ENCODE measurements at regions not wholly inside any gene's neighbourhood (a gene's known extent, or its start where the extent isn't known, plus 50 kb on each side); places are given as distances from the start of the nearest gene placed in this dataset.
"Not testable (repeated sequence)": the region's sequence is repeated elsewhere in the genome, so short reads cannot be mapped to it uniquely, and the experiment has no call there.

DNA sequence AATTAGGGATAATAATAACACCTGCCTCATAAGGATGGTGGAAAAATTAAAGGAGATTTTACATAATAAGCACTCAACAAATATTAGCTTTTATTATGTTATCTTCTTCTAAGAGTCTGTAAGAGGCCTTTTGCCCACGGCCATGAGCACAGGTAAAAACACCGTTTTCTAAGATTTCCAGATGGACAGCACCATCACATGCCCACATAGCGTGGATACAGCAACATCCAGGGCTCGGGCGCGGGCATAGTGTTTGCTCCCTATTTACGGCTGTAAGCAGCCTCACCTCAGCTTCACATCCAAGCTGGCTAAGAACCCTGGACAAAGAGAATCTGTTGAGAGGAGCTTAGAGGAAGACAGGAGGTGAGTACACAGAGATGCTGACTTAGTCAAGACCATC, 216.4 kb upstream of the IRF2BP2 start:
- Mint-ChIP-seq H3K9me3 (peaks cover 0 to 5% (median 2%) of the 10 kb centered on the region in 7 donors), H3K4me1 (peaks cover 15% of the 10 kb centered on the region), H3K4me3 (no peak overlapping the region), H3K36me3 (peaks cover 0 to 4% of the 10 kb centered on the region in 2 donors), H3K27me3 (ENCODE audit: low read depth in 3 of 3) (peaks cover 0 to 5% (median 0%) of the 10 kb centered on the region in 3 donors), H3K27ac (no peak overlapping the region)
- H2AFZ ChIP-seq (ENCODE audit: insufficient read depth, low read depth, low read length, poor library complexity, severe bottlenecking), result no peak overlapping the region
- H3K36me3 ChIP-seq (replicated peaks in 1 of 2; ENCODE audit: control insufficient read depth in 1 of 2, insufficient read depth in 2 of 2, low read length in 2 of 2), result no peaks in the 10 kb centered on the region
- H3K4me3 ChIP-seq (replicated peaks in 1 of 3; ENCODE audit: low read depth in 2 of 3, low read length in 3 of 3), result no peak overlapping the region
- no peak overlapping the region for H3K4me2 ChIP-seq (replicated peaks; ENCODE audit: extremely low read depth, low read length, poor library complexity, severe bottlenecking)
- 93% methylated on average over 3 of the region's 7 CpGs for WGBS (ENCODE audit: insufficient coverage)
- no peaks in the 10 kb centered on the region for H3K27me3 ChIP-seq (ENCODE audit: control insufficient read depth in 2 of 2, insufficient read depth in 2 of 2, low read length in 2 of 2)
- intact Hi-C loops (cut with micrococcal nuclease), result no loop called here
- no peak for DNase-seq
- no peak overlapping the region for H3K27ac ChIP-seq (ENCODE audit: low read depth in 1 of 2, low read length in 2 of 2)
- no peaks in the 10 kb centered on the region for H3K9me3 ChIP-seq (replicated peaks in 1 of 2; ENCODE audit: control insufficient read depth in 1 of 2, insufficient read depth in 1 of 2, low read length in 2 of 2)
- no peaks in the 10 kb centered on the region for H4K20me1 ChIP-seq (ENCODE audit: insufficient read depth, low read length)
- H3K79me2 ChIP-seq (ENCODE audit: insufficient read depth, low read length), result no peaks in the 10 kb centered on the region
- no peaks in the 10 kb centered on the region for H3K4me1 ChIP-seq (ENCODE audit: control insufficient read depth in 1 of 2, insufficient read depth in 2 of 2, low read length in 2 of 2)
- no peak overlapping the region for H3K9ac ChIP-seq (ENCODE audit: insufficient read depth, low read length, poor library complexity, severe bottlenecking)
- TF ChIP-seq, protein P1, sequence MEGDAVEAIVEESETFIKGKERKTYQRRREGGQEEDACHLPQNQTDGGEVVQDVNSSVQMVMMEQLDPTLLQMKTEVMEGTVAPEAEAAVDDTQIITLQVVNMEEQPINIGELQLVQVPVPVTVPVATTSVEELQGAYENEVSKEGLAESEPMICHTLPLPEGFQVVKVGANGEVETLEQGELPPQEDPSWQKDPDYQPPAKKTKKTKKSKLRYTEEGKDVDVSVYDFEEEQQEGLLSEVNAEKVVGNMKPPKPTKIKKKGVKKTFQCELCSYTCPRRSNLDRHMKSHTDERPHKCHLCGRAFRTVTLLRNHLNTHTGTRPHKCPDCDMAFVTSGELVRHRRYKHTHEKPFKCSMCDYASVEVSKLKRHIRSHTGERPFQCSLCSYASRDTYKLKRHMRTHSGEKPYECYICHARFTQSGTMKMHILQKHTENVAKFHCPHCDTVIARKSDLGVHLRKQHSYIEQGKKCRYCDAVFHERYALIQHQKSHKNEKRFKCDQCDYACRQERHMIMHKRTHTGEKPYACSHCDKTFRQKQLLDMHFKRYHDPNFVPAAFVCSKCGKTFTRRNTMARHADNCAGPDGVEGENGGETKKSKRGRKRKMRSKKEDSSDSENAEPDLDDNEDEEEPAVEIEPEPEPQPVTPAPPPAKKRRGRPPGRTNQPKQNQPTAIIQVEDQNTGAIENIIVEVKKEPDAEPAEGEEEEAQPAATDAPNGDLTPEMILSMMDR (IDR thresholded peaks at IDR 0.05), result no peak

DNA sequence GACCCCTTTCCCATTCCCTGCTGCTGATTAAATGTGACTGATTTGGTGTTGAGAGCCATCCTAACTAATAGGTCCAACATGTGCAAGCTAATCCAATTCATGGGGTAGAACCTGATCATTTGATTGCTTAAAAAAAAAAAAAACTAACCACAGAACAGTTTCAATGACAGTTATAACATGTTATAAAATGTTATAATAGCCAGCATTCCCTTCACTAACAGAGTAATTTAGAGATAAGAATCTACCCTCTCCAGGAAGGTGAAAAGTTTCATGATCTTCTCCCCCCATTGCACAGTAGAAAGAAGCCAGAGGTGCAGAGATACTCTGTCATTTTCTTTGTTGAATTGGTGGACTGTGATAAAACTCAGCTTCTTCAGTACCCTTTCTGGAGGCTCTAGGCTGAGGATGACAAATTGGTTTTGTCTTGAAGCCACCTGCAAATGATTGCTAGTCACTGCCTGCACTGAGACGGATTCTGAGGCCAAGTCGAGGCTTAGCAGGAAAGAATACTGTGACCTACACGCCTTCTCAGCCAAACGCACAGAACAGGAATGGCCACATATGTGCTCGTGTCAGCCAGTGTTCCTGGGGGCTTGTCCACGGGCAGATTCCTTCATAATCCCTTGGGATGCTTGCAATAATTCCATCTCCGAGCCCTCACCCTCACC, 215.7 kb upstream of the IRF2BP2 start:
- Mint-ChIP-seq H3K36me3 (peaks cover 0 to 4% of the 10 kb centered on the region in 2 donors), H3K27me3 (ENCODE audit: low read depth in 3 of 3) (peaks cover 0 to 5% (median 0%) of the 10 kb centered on the region in 3 donors), H3K4me3 (no peak overlapping the region), H3K9me3 (peaks cover 0 to 5% (median under 1%) of the 10 kb centered on the region in 7 donors), H3K4me1 (peaks cover 15% of the 10 kb centered on the region), H3K27ac (no peak overlapping the region)
- Histone ChIP-seq H3K9ac (ENCODE audit: insufficient read depth, low read length, poor library complexity, severe bottlenecking) (no peak overlapping the region), H3K4me2 (replicated peaks; ENCODE audit: extremely low read depth, low read length, poor library complexity, severe bottlenecking) (no peak overlapping the region), H4K20me1 (ENCODE audit: insufficient read depth, low read length) (no peaks in the 10 kb centered on the region), H3K4me1 (ENCODE audit: control insufficient read depth in 1 of 2, insufficient read depth in 2 of 2, low read length in 2 of 2) (no peaks in the 10 kb centered on the region), H3K27ac (ENCODE audit: low read depth in 1 of 2, low read length in 2 of 2) (no peak overlapping the region), H2AFZ (ENCODE audit: insufficient read depth, low read depth, low read length, poor library complexity, severe bottlenecking) (no peak overlapping the region), H3K27me3 (ENCODE audit: control insufficient read depth in 2 of 2, insufficient read depth in 2 of 2, low read length in 2 of 2) (no peaks in the 10 kb centered on the region), H3K4me3 (replicated peaks in 1 of 3; ENCODE audit: low read depth in 2 of 3, low read length in 3 of 3) (no peak overlapping the region), H3K79me2 (ENCODE audit: insufficient read depth, low read length) (no peaks in the 10 kb centered on the region), H3K9me3 (replicated peaks in 1 of 2; ENCODE audit: control insufficient read depth in 1 of 2, insufficient read depth in 1 of 2, low read length in 2 of 2) (no peaks in the 10 kb centered on the region), H3K36me3 (replicated peaks in 1 of 2; ENCODE audit: control insufficient read depth in 1 of 2, insufficient read depth in 2 of 2, low read length in 2 of 2) (no peaks in the 10 kb centered on the region)
- WGBS (ENCODE audit: insufficient coverage), result 76% methylated on average over 6 of the region's 7 CpGs
- intact Hi-C loops (cut with micrococcal nuclease), result no loop called here
- TF ChIP-seq, protein P1 (IDR thresholded peaks at IDR 0.05), result no peak
- no peak for DNase-seq

DNA sequence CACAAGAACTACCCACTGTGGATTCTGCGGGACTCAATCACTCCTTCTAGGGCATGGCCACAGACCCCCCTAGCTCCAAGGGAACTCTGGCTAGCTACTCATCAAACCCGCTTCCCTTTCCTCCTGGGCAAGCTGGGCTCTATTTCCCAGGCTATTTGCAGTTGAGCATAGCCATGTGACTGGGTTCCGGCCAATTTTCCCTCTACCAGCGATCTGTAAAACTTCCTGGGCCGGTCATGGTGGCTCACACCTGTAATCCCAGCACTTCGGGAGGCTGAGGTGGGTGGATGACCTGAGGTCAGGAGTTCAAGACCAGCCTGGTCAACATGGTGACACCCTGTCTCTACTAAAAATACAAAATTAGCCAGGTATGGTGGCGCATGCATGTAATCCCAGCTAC, 214.9 kb upstream of the IRF2BP2 start:
- H3K9me3 ChIP-seq (replicated peaks in 1 of 2; ENCODE audit: control insufficient read depth in 1 of 2, insufficient read depth in 1 of 2, low read length in 2 of 2); H3K36me3 ChIP-seq (replicated peaks in 1 of 2; ENCODE audit: control insufficient read depth in 1 of 2, insufficient read depth in 2 of 2, low read length in 2 of 2); H3K4me1 ChIP-seq (ENCODE audit: control insufficient read depth in 1 of 2, insufficient read depth in 2 of 2, low read length in 2 of 2); H3K79me2 ChIP-seq (ENCODE audit: insufficient read depth, low read length); H3K4me3 ChIP-seq (replicated peaks in 1 of 3; ENCODE audit: low read depth in 2 of 3, low read length in 3 of 3); DNase-seq; H2AFZ ChIP-seq (ENCODE audit: insufficient read depth, low read depth, low read length, poor library complexity, severe bottlenecking); H3K27me3 ChIP-seq (ENCODE audit: control insufficient read depth in 2 of 2, insufficient read depth in 2 of 2, low read length in 2 of 2); H3K4me2 ChIP-seq (replicated peaks; ENCODE audit: extremely low read depth, low read length, poor library complexity, severe bottlenecking); intact Hi-C loops (cut with micrococcal nuclease); H3K9me3 Mint-ChIP-seq; H3K27ac ChIP-seq (ENCODE audit: low read depth in 1 of 2, low read length in 2 of 2); H3K4me3 Mint-ChIP-seq; H3K36me3 Mint-ChIP-seq; H3K27me3 Mint-ChIP-seq (ENCODE audit: low read depth in 3 of 3); H4K20me1 ChIP-seq (ENCODE audit: insufficient read depth, low read length); H3K9ac ChIP-seq (ENCODE audit: insufficient read depth, low read length, poor library complexity, severe bottlenecking): not testable (repeated sequence)
- WGBS (ENCODE audit: insufficient coverage), result 87% methylated on average over 6 of the region's 7 CpGs
- Mint-ChIP-seq H3K27ac (peak overlapping the region in 2 of 7 donors; percentile 6 to 18), H3K4me1 (peaks cover 15% of the 10 kb centered on the region)

Data from CD14-positive monocyte (primary cell).